ENCODE measurements at regions not wholly inside any gene's neighbourhood (a gene's known extent, or its start where the extent isn't known, plus 50 kb on each side); places are given as distances from the start of the nearest gene placed in this dataset.

- no peak overlapping the region for H3K4me3 ChIP-seq (ENCODE audit: low read length)
- DNase-seq (ENCODE audit: low read depth, low spot score): no peak
Observed at GRCh38 chr20:9926007-9926406, 87.1 kb upstream of the PAK5 start.

GRCh38 chr20:9923648-9924047 is 84.8 kb upstream of the PAK5 start:
- DNase-seq (ENCODE audit: low read depth, low spot score): no peak

GRCh38 chr20:9920866-9921265 is 82.0 kb upstream of the PAK5 start:
- DNase-seq (ENCODE audit: low read depth, low spot score): no peak
- no peak overlapping the region for H3K4me3 ChIP-seq (ENCODE audit: low read length)

More at GRCh38 chr20:9923648-9924047, 84.8 kb upstream of the PAK5 start:
- no peak overlapping the region for H3K4me3 ChIP-seq (ENCODE audit: low read length)

- DNase-seq (ENCODE audit: low read depth, low spot score): no peak
- no peak overlapping the region for H3K4me3 ChIP-seq (ENCODE audit: low read length)
Observed at GRCh38 chr20:9919271-9920014, 80.6 kb upstream of the PAK5 start.

- H3K4me3 ChIP-seq (ENCODE audit: low read length): no peak overlapping the region
Observed at GRCh38 chr20:9918348-9918747, 79.5 kb upstream of the PAK5 start.

GRCh38 chr20:9916761-9917160 is 77.9 kb upstream of the PAK5 start:
- no peak overlapping the region for H3K4me3 ChIP-seq (ENCODE audit: low read length)
- no peak for DNase-seq (ENCODE audit: low read depth, low spot score)

More at GRCh38 chr20:9918348-9918747, 79.5 kb upstream of the PAK5 start:
- DNase-seq (ENCODE audit: low read depth, low spot score): no peak

- peak; percentile 17 for DNase-seq (ENCODE audit: low read depth, low spot score)
Observed at GRCh38 chr20:9912858-9913434, 74.1 kb upstream of the PAK5 start.

GRCh38 chr20:9912290-9912689 is 73.4 kb upstream of the PAK5 start:
- H3K4me3 ChIP-seq (ENCODE audit: low read length): no peak overlapping the region
- no peak for DNase-seq (ENCODE audit: low read depth, low spot score)

More at GRCh38 chr20:9912858-9913434, 74.1 kb upstream of the PAK5 start:
- H3K4me3 ChIP-seq (ENCODE audit: low read length): no peak overlapping the region

GRCh38 chr20:9911519-9911918 is 72.6 kb upstream of the PAK5 start:
- DNase-seq (ENCODE audit: low read depth, low spot score): no peak
- H3K4me3 ChIP-seq (ENCODE audit: low read length): no peak overlapping the region

GRCh38 chr20:9909167-9909566 is 70.3 kb upstream of the PAK5 start:
- DNase-seq (ENCODE audit: low read depth, low spot score): no peak
- H3K4me3 ChIP-seq (ENCODE audit: low read length): no peak overlapping the region

- peak; percentile 12 for DNase-seq (ENCODE audit: low read depth, low spot score)
- no peak overlapping the region for H3K4me3 ChIP-seq (ENCODE audit: low read length)
Observed at GRCh38 chr20:9903048-9903655, 64.3 kb upstream of the PAK5 start.

- DNase-seq (ENCODE audit: low read depth, low spot score): peak; percentile 16
- H3K4me3 ChIP-seq (ENCODE audit: low read length): peak overlapping the region; percentile 16
Observed at GRCh38 chr20:9889270-9889981, 50.5 kb upstream of the PAK5 start.

Data from Jurkat, Clone E6-1 (cell line).